GM12872 (cell line): ENCODE measurements at regions not wholly inside any gene's neighbourhood (a gene's known extent, or its start where the extent isn't known, plus 50 kb on each side); places are given as distances from the start of the nearest gene placed in this dataset.

Source experiments
- TF ChIP-seq, protein P1 (sequence below): IDR thresholded peaks from 3 replicates; pipeline ENCODE4 v1.5.1; 2011; ENCODE audit warnings: low read depth, mild to moderate bottlenecking, low read length, moderate library complexity; ENCODE audit not compliant: insufficient read depth

DNA sequence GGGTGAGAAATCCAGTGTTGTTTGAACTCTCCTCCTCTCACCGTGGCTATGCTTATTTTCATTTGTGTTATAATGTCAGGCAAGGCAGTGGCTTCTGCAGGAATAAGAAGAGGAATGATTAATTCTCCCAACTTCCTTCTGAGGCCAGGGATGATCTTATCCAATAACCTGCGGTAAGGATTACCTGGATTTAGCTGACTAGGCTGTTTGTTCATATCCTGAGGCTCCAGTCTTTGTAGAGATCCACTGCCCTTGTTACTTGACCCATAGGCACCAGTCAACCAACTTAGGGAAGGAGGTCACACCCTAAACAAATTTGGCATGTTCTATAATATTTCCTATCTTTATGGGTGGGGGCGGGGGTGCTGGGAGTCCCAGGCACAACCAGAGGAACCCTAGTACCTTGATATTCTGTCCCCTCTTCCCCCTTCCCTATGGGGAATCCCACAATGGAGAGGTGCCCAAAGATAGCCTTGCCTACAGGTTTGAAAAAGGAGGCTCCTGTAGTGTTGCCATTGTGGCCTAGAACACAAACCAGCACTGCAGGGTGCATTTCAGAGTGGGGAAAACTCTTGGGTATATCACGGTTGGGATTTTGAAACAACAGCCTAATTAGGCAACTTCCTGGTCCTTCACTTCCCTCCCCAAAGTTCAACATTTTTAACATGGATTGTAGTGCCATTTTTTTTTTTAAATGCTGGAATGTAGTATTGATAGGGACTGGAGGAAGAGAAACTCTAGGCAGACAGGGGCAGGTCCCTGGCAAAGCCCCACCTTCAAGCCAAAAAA, 977.5 kb upstream of the SPRY2 start:
- TF ChIP-seq, protein P1, sequence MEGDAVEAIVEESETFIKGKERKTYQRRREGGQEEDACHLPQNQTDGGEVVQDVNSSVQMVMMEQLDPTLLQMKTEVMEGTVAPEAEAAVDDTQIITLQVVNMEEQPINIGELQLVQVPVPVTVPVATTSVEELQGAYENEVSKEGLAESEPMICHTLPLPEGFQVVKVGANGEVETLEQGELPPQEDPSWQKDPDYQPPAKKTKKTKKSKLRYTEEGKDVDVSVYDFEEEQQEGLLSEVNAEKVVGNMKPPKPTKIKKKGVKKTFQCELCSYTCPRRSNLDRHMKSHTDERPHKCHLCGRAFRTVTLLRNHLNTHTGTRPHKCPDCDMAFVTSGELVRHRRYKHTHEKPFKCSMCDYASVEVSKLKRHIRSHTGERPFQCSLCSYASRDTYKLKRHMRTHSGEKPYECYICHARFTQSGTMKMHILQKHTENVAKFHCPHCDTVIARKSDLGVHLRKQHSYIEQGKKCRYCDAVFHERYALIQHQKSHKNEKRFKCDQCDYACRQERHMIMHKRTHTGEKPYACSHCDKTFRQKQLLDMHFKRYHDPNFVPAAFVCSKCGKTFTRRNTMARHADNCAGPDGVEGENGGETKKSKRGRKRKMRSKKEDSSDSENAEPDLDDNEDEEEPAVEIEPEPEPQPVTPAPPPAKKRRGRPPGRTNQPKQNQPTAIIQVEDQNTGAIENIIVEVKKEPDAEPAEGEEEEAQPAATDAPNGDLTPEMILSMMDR: no peak

DNA sequence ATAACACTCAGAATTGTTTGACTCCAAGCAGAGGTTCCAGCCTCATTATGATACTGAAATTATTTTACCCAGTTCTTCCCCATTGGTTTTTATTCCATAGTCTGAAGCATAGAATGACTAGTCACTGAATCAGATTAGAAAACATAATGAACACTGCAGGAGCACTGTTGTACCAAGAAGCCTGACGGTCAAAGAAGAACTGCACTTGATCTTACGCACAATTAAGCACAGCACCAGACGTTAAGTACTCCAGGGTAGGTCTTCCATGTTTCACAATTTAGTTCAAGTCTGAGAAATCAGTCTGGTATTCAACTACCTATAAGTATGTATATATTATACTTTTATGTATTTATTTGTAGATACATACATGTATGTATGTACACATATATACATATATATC, 973.5 kb upstream of the SPRY2 start:
- TF ChIP-seq, protein P1: no peak

DNA sequence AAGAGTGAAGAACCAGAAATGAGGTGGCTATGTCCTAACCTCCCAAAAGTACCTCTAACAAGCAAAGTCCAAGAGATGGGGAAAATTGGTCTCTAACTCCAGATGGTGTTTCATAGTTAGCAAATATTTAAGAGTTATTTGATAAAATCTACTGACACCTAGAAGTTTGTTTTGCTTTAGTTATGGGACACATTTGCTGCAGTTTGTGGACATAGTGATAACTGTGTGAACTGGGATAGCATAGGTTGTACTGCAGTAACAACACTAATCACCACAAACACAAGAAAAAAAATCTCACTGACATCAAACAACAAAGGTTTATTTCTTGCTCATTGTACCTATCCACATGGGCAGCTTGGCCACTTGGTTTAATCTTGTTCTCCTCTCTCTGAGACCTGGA, 965.0 kb upstream of the SPRY2 start:
- TF ChIP-seq, protein P1: no peak

DNA sequence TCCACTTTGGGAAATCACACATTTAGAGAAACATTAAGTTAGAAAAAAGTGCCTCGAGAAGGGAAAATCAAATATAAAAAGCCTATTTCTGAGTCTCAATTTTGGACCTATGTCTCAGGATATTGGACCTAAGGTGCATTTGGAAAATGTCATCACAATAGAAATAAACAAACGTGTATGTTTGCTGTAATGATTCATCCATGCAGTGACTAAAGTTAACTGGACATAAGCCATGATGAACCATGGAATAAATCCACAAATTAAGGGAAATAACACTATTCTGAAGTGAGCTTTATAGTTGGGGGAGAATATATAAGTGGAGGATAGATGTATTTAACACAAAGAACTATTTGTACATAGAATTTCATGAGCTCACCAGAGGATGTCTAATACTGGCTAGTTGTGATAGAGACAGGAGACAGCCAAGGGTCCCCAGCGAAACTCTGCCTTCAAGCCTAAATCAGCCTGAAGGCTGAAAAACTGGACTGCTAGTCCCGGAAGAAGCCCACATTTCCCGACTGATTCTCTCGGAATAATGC, 963.3 kb upstream of the SPRY2 start:
- TF ChIP-seq, protein P1: no peak

DNA sequence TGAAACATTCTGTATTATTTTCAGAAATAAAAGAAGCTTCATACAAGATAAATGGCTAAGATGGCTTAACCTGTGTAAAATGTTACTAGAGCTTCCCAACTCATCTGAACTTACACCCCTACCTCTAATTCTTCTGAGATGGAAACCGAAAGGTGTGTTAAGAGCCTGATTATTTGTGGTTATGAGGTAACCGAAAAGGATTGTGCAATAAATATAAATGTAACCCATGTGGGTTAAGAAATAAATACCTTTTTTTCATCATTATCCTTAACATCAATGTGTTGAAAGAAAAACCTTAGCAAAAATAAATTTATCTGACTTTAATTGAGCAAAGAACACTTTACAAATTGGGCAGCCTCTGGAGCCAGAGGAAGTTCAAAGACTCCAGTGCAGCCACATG, 961.8 kb upstream of the SPRY2 start:
- TF ChIP-seq, protein P1: no peak

DNA sequence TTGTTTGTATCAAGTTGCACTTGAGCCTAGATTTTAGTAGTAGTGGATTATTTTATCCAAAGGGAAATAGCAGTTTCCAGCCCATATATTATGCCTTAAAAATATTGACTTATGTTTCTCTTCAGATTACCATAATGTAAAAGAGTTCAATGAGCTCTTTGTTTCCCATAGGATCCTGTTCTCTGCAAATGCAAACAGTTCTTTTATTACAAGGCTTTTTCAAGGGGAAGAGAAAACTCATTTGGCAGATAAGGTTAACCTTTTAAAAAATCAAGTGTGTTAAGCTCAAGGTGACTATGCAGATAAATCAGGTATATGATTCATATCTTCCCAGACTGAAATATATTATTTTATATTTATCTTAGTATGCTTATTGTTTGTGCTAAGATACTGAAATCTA, 961.2 kb upstream of the SPRY2 start:
- TF ChIP-seq, protein P1: no peak

DNA sequence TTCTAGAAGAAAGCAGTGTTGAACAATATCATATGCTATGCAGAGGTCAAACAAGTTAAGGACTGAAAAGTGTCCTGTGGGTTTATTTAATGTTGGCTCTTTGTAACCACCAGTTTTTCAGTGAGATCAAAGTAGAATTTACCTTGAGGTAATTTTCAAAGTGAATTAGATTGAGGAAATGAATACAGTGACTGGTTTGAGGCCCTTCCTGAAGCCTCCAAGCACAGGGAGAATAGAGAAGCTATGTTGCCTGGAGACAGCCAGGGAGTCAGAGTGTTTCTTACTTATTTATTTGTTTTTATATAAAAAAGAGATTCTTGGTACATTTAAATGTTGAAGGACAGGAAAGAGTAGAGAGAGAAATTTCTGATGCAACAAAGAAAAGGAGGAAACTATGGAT, 954.3 kb upstream of the SPRY2 start:
- TF ChIP-seq, protein P1: no peak
